ENCODE measurements at regions not wholly inside any gene's neighbourhood (a gene's known extent, or its start where the extent isn't known, plus 50 kb on each side); places are given as distances from the start of the nearest gene placed in this dataset.

DNA sequence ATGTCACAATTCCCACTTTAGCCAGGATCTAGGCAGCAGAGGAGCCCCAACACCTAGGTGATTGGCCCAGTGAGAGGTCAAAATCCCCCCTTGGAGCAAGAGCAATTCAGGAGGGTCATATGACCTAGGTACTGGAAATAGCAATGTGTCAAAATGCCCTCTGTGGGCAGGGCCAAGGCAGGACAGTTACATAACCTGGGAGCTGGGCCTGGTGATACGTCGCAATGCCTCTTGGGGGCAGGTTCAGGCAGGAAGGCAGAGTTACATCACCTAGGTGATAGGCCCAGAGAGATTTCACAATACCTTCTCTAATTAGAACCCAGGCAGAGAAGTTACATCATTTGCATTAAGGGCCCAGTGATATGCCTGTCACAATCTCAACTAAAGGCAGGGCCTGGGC lies 1906.3 kb downstream of the TP53TG3F start:
- FAIRE-seq, result no peak
- no peak for DNase-seq (ENCODE audit: low spot score)

GRCh38 chr16:35370617-35371016 lies 1911.2 kb downstream of the TP53TG3F start:
- FAIRE-seq (no peak), DNase-seq (ENCODE audit: low spot score) (no peak)

- FAIRE-seq (no peak), DNase-seq (ENCODE audit: low spot score) (no peak)
Observed at GRCh38 chr16:35377142-35377541, 1917.7 kb downstream of the TP53TG3F start.

DNA sequence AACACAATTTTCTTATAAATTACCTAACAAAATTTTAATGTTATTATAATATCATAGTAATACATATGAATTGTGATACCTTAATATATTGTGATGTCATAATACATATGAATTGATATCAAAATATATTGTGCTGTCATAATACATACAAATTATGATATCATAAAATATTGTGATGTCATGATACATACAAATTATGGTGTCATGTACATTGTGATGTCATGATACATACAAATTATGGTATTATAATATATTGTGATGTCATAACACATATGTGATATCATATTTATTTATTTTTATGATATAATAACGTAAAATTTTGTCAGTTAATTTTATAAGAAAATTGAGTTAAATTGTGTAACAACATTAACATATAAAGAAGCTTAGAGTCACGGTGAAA lies 1927.2 kb downstream of the TP53TG3F start:
- DNase-seq (ENCODE audit: low spot score) (no peak), FAIRE-seq (no peak)

DNA sequence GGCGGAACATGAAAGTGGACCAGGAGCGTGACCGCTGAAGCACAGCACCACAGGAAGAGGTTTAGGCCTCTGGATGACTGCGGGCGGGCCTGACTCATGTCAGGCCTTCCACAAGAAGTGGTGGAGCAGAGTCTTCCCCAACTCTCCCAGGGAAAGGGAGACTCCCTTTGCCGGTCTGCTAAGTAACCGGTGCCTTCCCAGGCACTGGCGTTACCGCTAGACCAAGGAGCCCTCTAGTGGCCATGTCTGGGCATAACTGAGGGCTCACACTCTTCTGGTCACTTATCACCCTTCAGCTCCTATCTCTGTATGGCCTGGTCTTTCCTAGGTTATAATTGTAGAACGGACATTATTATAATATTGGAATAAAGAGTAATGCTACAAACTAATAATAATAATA lies 1931.9 kb downstream of the TP53TG3F start:
- FAIRE-seq, result peak; percentile 58
- DNase-seq (ENCODE audit: low spot score), result peak; percentile 48

DNA sequence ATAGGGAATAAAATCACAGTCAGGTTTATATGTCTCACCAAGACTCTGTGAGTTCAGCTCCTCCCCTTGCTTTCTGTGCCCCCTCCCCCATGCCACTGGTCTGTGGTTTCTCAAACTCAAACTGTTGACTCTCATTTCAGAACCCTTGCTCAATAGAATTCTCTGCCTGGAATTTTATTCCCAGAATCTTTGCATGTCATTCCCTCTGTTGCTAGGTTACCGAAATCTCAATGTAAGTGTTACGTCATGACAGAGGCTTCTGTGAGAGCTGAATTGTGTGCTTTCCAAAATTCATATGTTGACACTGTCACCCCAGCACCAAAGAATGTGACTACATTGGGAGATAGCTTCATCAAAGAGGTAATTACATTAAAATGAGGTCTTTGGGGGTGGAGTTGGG lies 1938.8 kb downstream of the TP53TG3F start:
- no peak for DNase-seq (ENCODE audit: low spot score)
- FAIRE-seq, result no peak

GRCh38 chr16:35399133-35399532 lies 1939.7 kb downstream of the TP53TG3F start:
- no peak for FAIRE-seq

DNA sequence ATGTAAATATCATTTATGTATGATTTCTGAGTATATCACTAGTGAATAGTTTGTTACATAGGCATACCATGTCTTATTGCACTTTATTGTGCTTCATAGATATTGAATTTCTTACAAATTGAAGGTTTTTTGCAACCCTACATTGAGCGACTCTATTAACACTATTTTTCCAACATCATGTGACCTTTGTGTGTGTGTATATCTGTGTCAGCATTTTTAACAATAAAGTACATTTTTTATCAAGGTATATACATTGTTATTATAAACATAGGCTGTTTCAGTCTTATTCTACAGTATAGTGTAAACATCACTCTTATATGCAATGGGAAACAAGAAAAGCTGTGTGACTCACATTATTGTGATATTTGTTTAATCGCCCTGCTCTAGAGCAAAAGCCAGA lies 1944.9 kb downstream of the TP53TG3F start:
- DNase-seq (ENCODE audit: low spot score) (no peak), FAIRE-seq (no peak)

More at GRCh38 chr16:35399133-35399532, 1939.7 kb downstream of the TP53TG3F start:
- DNase-seq (ENCODE audit: low spot score), result no peak

DNA sequence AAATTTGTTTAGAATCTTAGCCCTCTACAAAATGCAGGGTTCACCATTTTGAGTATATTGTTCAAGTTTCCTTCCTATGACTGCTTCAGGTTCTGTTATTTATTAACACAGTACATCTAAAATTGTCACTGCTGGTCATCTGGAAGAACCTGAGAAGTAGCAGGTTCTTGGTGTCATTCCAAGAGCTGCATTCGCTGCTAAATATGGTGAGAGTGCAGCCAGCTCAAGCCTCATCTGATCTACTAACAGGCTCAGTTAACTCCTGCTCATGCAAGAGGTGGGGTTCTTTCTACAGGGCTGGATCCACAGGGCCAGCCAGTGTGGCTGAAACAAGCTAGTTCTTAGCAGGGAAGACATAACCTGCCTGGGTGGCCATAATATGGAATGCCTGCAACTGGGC lies 1946.1 kb downstream of the TP53TG3F start:
- no peak for FAIRE-seq

GRCh38 chr16:35409503-35409902 lies 1950.1 kb downstream of the TP53TG3F start:
- DNase-seq (ENCODE audit: low spot score) (no peak), FAIRE-seq (peak; percentile 46)

More for the DNA sequence above, 1946.1 kb downstream of the TP53TG3F start:
- no peak for DNase-seq (ENCODE audit: low spot score)

DNA sequence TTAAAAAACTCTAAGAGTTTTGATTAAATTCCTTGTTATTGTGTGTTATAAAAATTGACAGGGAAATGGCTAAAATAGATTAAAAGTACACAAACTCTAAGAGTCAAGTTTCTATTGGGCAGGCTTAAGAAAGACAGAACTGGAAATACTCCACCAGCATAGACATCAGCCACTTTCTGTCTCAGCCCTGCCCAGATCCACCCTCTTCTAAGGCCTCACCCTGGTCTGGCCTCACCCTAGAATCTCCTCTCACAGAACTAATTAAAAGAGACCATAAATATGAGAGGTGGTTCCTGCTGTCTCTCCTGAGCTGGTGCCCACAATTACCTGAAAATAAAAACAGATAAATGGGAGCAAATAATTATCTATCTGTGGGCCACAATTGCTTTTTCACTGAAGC lies 1951.0 kb downstream of the TP53TG3F start:
- DNase-seq (ENCODE audit: low spot score) (no peak), FAIRE-seq (no peak)

GRCh38 chr16:35411156-35411555 lies 1951.7 kb downstream of the TP53TG3F start:
- no peak for FAIRE-seq
- no peak for DNase-seq (ENCODE audit: low spot score)

DNA sequence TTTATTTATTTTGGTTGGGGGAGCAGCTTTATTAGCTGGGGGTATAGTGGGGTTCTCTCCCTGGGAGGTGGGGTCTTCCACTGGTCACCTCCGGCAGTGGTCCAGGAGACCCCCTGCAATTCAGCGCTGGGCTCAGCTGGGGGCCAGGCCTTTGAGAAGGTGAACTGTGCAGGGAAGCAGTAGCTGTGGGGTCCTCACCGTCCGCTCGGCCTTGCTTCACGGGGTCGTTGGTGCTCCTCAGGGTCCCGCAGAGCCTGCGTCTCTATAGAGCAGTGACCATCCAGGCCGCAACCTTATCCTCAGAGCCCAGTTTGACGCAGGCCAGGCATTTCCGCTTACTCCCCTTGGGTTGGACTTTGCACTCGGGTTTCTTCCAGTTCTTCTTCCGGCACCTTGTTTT lies 1954.7 kb downstream of the TP53TG3F start:
- FAIRE-seq, result no peak
- DNase-seq (ENCODE audit: low spot score), result no peak

GRCh38 chr16:35414563-35414962 lies 1955.2 kb downstream of the TP53TG3F start:
- no peak for DNase-seq (ENCODE audit: low spot score)
- no peak for FAIRE-seq

- no peak for FAIRE-seq
- no peak for DNase-seq (ENCODE audit: low spot score)
Observed at GRCh38 chr16:35425270-35425669, 1965.9 kb downstream of the TP53TG3F start.

- FAIRE-seq (no peak), DNase-seq (ENCODE audit: low spot score) (no peak)
Observed at GRCh38 chr16:35431829-35432663, 1972.6 kb downstream of the TP53TG3F start.

DNA sequence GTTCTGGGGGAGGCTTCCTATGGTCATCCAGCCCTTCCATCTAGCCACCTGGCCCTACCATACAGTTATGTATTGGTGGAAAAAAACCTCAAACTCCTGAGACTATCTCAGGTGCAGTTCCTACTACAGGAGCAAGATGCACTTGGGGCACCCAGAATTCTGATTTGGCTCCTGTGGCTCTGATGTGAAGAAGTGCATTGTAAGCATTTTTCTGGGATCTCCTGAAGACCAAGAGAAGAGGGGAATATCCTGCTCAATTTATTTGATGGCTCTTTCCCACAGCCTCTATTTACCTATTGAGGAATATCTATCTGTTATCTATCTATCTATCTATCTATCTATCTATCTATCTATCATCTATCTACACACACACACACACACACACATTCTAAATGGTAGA lies 1981.5 kb downstream of the TP53TG3F start:
- DNase-seq (ENCODE audit: low spot score), result no peak
- FAIRE-seq, result no peak

DNA sequence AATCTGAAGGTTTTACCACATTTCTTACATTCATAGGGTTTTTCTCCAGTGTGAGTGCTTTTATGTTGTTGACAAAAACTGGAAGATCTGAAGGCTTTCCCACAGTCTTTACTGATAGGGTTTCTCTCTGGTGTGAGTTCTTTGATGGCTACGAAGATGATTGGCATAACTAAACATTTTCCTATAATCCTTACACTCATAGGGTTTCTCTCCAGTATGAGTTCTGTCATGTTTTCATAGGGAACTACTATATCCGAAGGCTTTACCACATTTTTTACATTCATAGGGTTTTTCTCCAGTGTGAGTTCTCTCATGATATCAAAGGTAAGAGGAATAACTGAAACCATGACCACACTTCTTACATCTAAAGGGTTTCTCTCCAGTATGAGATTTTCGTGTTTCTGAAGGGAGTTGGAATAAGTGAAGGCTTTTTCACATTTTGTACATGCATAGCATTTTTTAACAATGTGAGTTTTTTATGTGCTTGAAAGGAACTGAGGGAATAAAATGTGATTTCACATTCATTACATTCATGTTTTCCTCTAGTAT lies 1987.7 kb downstream of the TP53TG3F start:
- DNase-seq (ENCODE audit: low spot score) (no peak), FAIRE-seq (no peak)

GRCh38 chr16:35449663-35450062 lies 1990.3 kb downstream of the TP53TG3F start:
- DNase-seq (ENCODE audit: low spot score) (no peak), FAIRE-seq (no peak)

DNA sequence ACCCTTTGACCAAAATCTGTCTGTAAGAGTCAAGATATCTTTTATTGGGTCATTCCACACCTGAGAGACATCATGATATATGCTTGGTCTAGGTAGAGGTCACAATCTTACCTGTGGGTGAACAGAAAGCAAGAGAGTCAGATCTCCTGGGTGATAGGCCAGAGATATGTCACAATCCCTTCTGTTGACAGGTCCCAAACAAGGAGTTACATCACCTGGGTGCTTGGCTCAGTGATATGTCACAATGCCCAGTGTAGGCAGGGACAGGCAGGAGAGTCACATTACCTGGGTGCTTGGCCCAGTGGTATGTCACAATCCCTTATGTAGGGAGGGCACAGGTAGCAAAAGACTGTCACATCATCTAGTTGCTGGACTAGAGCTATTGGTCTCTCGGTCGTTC lies 1991.2 kb downstream of the TP53TG3F start:
- no peak for FAIRE-seq
- DNase-seq (ENCODE audit: low spot score), result no peak

DNA sequence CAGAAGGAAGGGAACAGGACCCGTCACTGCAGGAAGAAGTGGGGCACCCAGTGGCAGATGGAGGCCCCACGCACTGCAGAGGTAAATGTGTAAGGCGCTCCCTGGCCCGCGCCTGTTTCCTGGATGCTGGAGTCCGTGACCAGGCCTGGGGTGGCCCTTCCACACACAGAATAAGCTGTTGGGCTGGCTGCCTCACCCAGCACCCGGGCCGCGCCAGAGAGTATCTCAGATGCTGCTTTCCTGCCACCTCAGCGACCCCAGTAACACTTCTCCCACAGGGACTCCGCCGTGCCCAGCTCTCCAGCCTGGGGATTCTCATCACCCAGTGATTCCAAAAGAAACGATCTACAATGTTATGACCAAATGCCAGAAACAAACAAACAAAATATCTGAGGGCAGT lies 1993.1 kb downstream of the TP53TG3F start:
- FAIRE-seq, result no peak
- DNase-seq (ENCODE audit: low spot score), result no peak

GRCh38 chr16:35463358-35463757 lies 2003.9 kb downstream of the TP53TG3F start:
- DNase-seq (ENCODE audit: low spot score) (no peak), FAIRE-seq (no peak)

DNA sequence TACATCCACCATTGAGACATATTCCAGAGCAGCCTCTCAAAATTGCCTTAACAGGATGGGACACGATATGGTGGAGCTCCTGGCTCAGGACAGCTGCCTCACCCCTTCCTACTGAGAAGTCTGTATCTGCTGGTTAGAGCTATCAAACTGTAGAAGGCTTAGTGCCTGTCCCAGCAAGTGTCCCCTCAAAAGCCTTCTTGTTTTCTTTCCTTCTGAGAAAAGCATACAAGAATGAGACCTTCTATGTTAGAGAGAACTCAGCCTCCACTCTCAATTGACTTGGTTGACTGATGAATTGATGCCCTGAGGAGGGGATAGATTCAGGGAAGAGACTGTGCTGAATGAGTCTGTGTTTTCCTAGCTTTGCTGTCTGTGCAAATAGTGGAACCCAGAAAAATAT lies 2020.9 kb downstream of the TP53TG3F start:
- FAIRE-seq (no peak), DNase-seq (ENCODE audit: low spot score) (no peak)

Data from RCC 7860 (cell line).